ENCODE measurements at regions not wholly inside any gene's neighbourhood (a gene's known extent, or its start where the extent isn't known, plus 50 kb on each side); places are given as distances from the start of the nearest gene placed in this dataset.
A peak's percentile ranks its signal among the peaks of the same experiment; 100 is the strongest.

DNA sequence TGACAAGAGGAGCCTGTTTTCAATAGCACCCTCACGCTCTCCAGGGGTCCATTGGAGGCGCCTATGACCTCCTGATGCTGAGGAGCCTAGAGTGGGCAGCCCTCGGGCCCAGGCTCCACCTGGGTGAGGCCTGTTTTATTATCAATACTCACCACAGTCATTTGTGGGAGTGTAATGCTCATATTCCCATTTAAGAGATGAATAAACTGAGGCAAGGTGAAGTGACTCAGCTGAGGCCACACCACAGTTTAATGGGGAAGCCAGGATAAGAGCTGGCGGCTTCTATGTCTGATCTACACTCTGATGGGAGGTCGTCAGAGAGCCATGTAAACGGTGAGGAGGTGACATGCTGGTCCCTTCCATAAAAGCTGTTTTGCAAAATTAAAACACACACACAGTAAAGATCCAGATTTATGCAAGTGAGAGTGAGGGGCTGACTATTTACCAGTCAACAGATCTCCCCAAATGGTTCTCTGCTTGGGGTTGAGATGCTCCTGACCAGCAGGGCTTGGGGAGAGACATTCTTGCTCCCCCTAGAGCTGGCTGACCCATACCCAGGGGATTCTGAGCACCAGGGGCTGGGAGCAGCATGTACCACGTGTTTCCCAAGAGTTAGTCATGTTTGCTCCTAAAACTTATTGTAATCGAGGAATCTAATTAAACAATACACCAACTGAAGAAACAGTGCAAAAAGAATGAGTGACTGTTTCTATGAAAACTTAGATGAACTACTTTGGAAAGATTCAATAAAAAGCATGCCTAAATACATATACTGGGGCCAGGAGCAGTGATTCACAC, 81.0 kb upstream of the INSIG1 start:
- DNase-seq: no peak

DNA sequence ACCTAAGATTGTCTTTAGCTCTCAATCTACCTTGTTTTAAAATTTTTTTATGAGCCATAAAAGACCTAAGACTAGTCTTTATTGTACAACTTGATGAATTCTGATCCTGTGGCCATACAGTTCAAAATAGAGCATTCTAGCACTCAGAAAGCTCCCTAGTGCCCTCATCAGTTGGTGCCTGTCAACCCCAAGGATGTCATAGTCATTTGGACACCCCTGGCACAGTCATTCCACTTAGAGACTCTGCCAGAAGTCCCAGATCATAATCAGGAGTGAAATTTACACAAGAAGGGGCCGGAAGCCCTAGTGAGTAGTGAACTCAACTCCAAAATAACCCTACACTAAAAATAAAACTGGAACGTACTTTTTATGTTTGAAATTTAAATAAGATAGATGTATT, 80.0 kb upstream of the INSIG1 start:
- DNase-seq: no peak

DNA sequence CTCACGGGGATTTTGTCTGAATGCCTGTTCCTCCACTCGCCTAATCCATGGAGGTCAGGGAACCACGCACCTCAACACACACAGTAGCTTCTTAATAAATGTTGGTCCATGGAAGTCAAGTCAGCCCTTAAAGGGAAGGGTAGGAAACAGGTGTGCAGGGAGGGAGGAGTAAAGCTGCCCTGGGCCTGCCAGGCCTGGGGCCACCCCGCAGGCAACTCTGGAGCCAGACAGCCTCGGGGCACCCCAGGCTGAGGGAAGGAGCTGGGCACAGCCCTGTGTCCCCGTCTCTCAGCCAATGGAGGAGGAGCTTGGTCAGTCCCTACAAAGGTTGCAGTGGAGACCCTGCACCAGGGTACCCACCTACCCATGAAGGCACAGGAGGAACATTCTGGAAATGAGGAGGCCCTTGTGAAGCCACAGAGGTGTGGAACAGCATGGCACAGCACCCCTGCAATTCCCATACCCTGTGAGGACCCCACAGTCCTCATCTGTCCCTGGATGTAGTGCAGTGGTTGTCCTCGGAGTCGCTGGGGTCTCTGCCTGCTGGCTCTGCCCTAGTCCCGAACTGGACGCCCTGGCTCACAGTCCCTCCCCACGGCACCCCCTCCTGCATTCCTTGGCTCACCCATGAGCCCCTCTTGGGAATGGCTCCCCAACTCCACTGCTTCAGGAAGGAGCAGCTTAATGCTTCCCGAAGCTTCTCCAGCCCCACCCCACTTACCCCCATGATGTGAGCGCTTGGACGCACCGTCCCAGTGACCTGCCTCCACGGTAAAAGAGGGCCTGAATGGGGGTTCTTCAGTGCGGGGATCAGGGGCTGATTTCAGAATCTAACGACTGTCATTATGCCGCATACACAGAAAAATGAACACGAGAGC, 79.2 kb upstream of the INSIG1 start:
- DNase-seq: no peak

DNA sequence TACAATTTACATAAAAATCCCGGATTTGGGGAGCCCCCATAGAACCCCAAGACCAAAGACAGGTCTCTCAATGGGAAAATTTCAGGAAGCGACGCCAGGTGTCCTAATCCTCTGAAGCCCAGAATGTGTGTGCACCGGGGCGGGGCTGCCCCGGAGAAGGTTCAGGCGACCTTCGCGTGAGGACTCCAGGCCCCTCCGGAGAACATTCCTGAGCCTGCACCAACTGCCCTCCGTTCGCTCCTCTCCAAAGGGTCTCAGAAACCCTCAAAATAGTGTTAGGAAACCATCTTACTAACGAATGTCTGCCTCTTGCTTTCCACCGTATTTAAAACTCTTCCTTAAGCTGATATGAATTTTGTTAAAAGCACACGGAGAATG, 78.5 kb upstream of the INSIG1 start:
- no peak for DNase-seq

GRCh38 chr7:155219947-155220769, 77.5 kb upstream of the INSIG1 start:
- no peak for DNase-seq

GRCh38 chr7:155220903-155221302, 76.8 kb upstream of the INSIG1 start:
- no peak for DNase-seq

GRCh38 chr7:155221547-155221946, 76.1 kb upstream of the INSIG1 start:
- no peak for DNase-seq

- DNase-seq: no peak
Measured at GRCh38 chr7:155222061-155222460, 75.6 kb upstream of the INSIG1 start.

DNA sequence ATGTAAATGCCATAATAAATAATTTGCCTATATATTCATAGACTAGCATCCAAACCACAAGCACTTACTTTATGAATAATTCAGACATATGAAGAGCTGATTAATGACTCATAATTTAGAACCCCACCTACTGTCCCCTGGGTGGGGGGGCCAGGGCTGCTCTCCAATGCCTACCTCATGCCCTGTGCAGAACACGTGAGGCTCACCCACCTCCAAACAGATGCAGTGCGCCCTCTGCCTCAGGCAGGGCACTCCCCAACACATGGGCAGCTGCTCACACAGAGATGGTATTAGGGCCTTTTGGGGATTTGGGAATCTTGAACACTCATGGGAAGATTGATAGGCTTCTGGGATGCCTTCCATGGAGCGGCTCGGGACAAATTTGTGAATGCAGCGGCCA, 75.1 kb upstream of the INSIG1 start:
- no peak for DNase-seq

DNA sequence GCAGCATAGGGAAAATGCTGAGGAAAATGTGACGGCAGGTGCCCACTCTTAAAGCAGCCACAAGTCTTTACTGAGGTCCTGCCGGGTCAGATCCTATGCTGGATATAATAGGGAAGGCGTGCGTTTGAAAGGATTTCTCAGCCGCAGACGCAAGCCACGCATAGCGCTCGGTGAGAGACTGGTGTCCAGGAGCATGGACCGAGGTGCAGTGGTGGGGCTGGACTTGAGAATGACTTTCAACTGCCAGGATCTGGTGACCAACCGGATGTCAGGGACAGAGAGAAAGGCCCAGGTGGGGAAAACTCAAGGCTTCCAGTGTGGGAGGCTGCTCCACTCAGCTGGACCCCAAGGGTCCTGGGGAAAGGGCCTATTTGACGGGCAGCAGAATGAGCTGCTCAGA, 74.7 kb upstream of the INSIG1 start:
- DNase-seq: no peak

- no peak for DNase-seq
Measured at GRCh38 chr7:155223503-155223902, 74.2 kb upstream of the INSIG1 start.

DNA sequence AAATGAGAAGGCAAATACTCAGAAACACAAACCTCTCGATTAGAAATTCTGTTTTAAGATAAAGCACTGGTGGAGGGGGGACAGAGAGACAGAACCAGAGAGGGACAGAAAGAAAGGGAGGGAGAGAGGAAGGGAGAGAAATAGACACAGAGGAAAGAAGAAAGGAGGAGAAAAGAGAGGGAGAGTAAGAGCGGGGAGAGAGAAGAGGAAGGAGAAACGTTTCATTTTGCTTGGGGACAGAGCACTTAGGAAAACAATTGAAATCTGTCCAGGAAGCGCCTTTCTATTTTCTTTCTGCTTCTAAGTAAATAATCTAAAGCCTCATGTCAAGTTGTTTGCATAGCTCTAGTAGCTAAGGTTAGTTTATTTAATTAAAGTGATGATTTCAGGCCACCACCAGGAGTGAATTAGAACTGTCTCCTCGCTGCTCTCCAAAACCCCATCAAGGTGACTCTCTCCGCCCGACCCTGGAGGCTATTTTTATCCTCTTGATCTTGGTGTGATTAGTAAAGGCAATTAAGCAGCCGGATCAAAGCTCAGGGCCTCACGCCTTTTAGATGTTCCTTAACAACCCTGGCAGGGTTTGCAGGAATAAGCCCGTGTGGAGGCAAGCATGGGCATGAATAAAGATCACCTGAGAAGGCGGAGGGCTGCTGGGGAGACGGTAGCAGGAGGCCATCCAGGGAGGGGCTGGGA, 73.4 kb upstream of the INSIG1 start:
- DNase-seq: no peak

- no peak for DNase-seq
Measured at GRCh38 chr7:155225095-155225494, 72.6 kb upstream of the INSIG1 start.

GRCh38 chr7:155225516-155225915, 72.2 kb upstream of the INSIG1 start:
- DNase-seq: no peak

- no peak for DNase-seq
Measured at GRCh38 chr7:155226261-155227003, 71.2 kb upstream of the INSIG1 start.

GRCh38 chr7:155227004-155227787, 70.5 kb upstream of the INSIG1 start:
- DNase-seq: no peak

- DNase-seq: no peak
Measured at GRCh38 chr7:155227788-155228458, 69.8 kb upstream of the INSIG1 start.

DNA sequence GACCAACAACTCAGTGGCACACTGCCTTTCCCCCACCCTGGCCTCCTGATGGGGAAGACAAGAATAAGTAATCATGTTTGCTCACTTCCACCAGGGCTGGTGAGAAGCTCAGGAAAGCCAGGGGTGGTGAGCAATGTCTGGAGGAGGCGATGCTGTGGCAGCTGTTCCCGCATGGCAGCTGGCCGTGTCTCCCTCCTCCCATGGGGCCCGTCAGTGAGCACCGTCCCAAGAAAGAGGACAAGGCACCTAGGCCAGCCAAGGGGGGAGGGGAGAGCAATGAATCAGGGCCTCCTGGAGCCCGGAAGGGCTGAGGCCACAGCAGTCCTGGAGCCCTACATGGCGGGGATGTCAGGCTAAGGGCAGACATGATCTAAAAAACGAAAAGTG, 69.2 kb upstream of the INSIG1 start:
- DNase-seq: peak; percentile 56

DNA sequence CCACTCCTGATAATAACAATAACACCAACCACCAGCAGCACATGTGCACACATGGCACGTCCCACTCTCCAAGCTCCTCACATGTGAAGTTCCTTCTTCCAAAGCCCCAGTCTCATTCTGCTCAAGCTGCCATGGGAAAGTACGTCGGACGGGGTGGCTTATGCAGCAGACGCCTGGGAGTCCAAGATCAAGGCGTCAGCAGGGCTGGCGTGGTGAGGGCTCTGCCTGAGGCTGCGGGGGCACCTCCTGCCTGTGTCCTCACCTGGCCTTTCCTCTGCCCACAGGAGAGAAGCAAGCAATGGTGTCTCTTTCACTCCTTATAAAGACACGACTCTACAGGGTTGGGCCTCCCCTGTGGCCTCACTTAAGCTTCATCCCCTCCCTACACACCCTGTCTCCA, 68.8 kb upstream of the INSIG1 start:
- DNase-seq: peak; percentile 29

Measured in tongue (tissue), 1 donor.